SH-SY5Y (cell line): ENCODE measurements at regions not wholly inside any gene's neighbourhood (a gene's known extent, or its start where the extent isn't known, plus 50 kb on each side); places are given as distances from the start of the nearest gene placed in this dataset.

Experiments used
- GATA2 ChIP-seq: IDR thresholded peaks from 2 replicates; pipeline ENCODE4 v1.6.1; 2011; ENCODE audit warnings: mild to moderate bottlenecking, low read depth, low read length
- GATA3 ChIP-seq: IDR thresholded peaks from 2 replicates; pipeline ENCODE4 v1.6.1; 2011; ENCODE audit warnings: low read depth, mild to moderate bottlenecking, low read length, moderate library complexity

- no peak for TF ChIP-seq GATA2
- no peak for TF ChIP-seq GATA3
Observed at GRCh38 chr14:98582276-98582675, 689.7 kb downstream of the BCL11B start.
